ENCODE measurements at regions not wholly inside any gene's neighbourhood (a gene's known extent, or its start where the extent isn't known, plus 50 kb on each side); places are given as distances from the start of the nearest gene placed in this dataset.

DNA sequence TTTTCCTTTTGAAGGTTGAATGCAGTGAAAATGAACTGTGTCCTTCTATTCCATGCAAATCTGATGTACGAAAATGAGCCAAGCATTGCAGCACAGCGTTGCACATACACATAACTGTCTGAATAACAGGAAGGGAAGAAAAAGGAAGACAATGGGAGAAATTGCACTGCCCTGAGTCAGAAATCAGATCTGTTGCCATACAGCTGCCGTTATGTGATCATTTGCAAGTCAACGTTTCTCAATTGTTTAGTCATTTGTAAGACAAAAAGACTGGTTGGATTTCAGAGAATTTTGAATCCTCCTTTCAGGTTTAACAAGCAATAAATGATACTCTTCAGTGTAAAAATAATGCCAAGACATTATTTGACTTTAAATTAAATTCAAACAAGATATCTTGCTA, 284.1 kb downstream of the DSEL start:
- H2BK12ac ChIP-seq (ENCODE audit: low read length in 2 of 2) = no peak overlapping the region
- H3K9ac ChIP-seq (ENCODE audit: low read length) = peak overlapping the region; percentile 69
- no peaks in the 10 kb centered on the region for H3K27me3 ChIP-seq (ENCODE audit: control insufficient read depth in 1 of 2, insufficient read depth in 1 of 2, low read length in 2 of 2)
- no peak overlapping the region for H4K8ac ChIP-seq (ENCODE audit: low read length)
- no peak overlapping the region for H3K23ac ChIP-seq (ENCODE audit: low read length in 2 of 2)
- no peak overlapping the region for H2BK120ac ChIP-seq (ENCODE audit: low read depth, low read length)
- H3K4ac ChIP-seq (ENCODE audit: low read depth in 1 of 2, low read length in 2 of 2) = no peak overlapping the region
- H4K91ac ChIP-seq (ENCODE audit: low read length) = no peak overlapping the region
- no peak overlapping the region for H2BK15ac ChIP-seq (ENCODE audit: low read depth, poor library complexity, severe bottlenecking)
- no peak overlapping the region for H3K14ac ChIP-seq (ENCODE audit: low read length in 2 of 2)
- no peak overlapping the region for H2AFZ ChIP-seq (ENCODE audit: low read depth, low read length)
- 49% methylated on average over 4 of the region's 4 CpGs for WGBS
- H3K4me3 ChIP-seq (ENCODE audit: insufficient read depth in 1 of 2, low read depth in 1 of 2, low read length in 2 of 2) = no peak overlapping the region
- H2BK5ac ChIP-seq (ENCODE audit: low read depth, low read length, poor library complexity, severe bottlenecking) = no peak overlapping the region
- peak; percentile 29 for DNase-seq
- H3K18ac ChIP-seq (ENCODE audit: low read depth in 1 of 2, low read length in 2 of 2) = no peak overlapping the region
- H3K27ac ChIP-seq (ENCODE audit: low read length, poor library complexity, severe bottlenecking) = no peak overlapping the region
- H3K4me1 ChIP-seq (ENCODE audit: control insufficient read depth, insufficient read depth, low read depth, low read length) = no peaks in the 10 kb centered on the region
- peaks cover 15% of the 10 kb centered on the region for H3K9me3 ChIP-seq (ENCODE audit: control insufficient read depth, low read length)
- no peak overlapping the region for H3K4me2 ChIP-seq (ENCODE audit: low read length, poor library complexity, severe bottlenecking)
- no peak overlapping the region for H2AK5ac ChIP-seq (ENCODE audit: low read length, severe bottlenecking)
- H3K36me3 ChIP-seq (ENCODE audit: control insufficient read depth in 1 of 2, insufficient read depth in 2 of 2, low read depth in 1 of 2, low read length in 2 of 2) = no peaks in the 10 kb centered on the region
- no peaks in the 10 kb centered on the region for H3K79me1 ChIP-seq (replicated peaks; ENCODE audit: low read length, poor library complexity, severe bottlenecking)

DNA sequence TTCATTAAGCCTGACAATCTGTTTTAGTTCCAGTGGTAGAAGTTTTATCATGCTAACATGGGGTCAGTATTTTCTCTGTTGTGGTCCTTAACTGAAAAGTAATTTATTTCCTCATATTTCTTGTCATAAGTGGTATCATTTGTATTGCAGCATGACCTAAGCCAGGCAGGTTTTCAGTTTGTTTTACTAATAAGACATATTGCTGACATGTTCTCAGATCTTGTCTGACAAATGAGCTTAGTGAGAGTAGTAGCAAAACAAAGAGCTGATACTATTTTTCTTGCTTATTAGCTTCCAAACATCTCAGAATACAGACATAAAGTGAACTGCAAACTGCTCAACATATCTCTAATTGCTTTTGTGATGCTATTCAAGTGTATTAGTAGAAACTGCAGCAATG, 293.6 kb downstream of the DSEL start:
- H2AK5ac ChIP-seq (ENCODE audit: low read length, severe bottlenecking) = no peak overlapping the region
- no peak overlapping the region for H2BK5ac ChIP-seq (ENCODE audit: low read depth, low read length, poor library complexity, severe bottlenecking)
- no peak overlapping the region for H3K27ac ChIP-seq (ENCODE audit: low read length, poor library complexity, severe bottlenecking)
- no peak overlapping the region for H3K4me2 ChIP-seq (ENCODE audit: low read length, poor library complexity, severe bottlenecking)
- H4K91ac ChIP-seq (ENCODE audit: low read length) = no peak overlapping the region
- no peak overlapping the region for H2AFZ ChIP-seq (ENCODE audit: low read depth, low read length)
- H3K27me3 ChIP-seq (ENCODE audit: control insufficient read depth in 1 of 2, insufficient read depth in 1 of 2, low read length in 2 of 2) = no peaks in the 10 kb centered on the region
- H3K4me3 ChIP-seq (ENCODE audit: insufficient read depth in 1 of 2, low read depth in 1 of 2, low read length in 2 of 2) = no peak overlapping the region
- no peak overlapping the region for H2BK12ac ChIP-seq (ENCODE audit: low read length in 2 of 2)
- no peaks in the 10 kb centered on the region for H3K36me3 ChIP-seq (ENCODE audit: control insufficient read depth in 1 of 2, insufficient read depth in 2 of 2, low read depth in 1 of 2, low read length in 2 of 2)
- H3K23ac ChIP-seq (ENCODE audit: low read length in 2 of 2) = no peak overlapping the region
- no peak overlapping the region for H2BK15ac ChIP-seq (ENCODE audit: low read depth, poor library complexity, severe bottlenecking)
- H3K4ac ChIP-seq (ENCODE audit: low read depth in 1 of 2, low read length in 2 of 2) = no peak overlapping the region
- no peaks in the 10 kb centered on the region for H3K4me1 ChIP-seq (ENCODE audit: control insufficient read depth, insufficient read depth, low read depth, low read length)
- H3K9ac ChIP-seq (ENCODE audit: low read length) = no peak overlapping the region
- H3K79me1 ChIP-seq (replicated peaks; ENCODE audit: low read length, poor library complexity, severe bottlenecking) = no peaks in the 10 kb centered on the region
- H2BK120ac ChIP-seq (ENCODE audit: low read depth, low read length) = no peak overlapping the region
- no peak overlapping the region for H3K18ac ChIP-seq (ENCODE audit: low read depth in 1 of 2, low read length in 2 of 2)
- DNase-seq = peak; percentile 17
- no peaks in the 10 kb centered on the region for H3K9me3 ChIP-seq (ENCODE audit: control insufficient read depth, low read length)
- H3K14ac ChIP-seq (ENCODE audit: low read length in 2 of 2) = no peak overlapping the region
- H4K8ac ChIP-seq (ENCODE audit: low read length) = no peak overlapping the region

DNA sequence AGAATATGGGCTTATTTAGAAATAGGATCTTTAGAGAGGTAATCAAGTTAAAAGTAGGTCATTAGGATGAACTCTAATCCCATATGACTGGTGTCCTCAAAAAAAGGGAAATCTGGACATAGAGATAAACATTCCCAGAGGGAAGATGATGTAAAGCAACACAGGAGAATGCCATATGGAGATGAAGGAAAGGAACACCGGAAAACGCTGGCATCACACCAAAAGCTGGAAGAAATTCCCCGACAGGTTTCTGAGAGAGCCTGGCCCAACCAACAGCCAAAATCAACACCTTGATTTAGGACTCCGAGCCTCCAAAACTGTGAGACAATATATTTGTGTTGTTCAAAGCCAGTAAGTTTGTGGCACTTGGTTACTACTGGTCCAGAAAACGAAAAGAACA, 296.7 kb downstream of the DSEL start:
- no peak overlapping the region for H3K23ac ChIP-seq (ENCODE audit: low read length in 2 of 2)
- no peak overlapping the region for H3K4me3 ChIP-seq (ENCODE audit: insufficient read depth in 1 of 2, low read depth in 1 of 2, low read length in 2 of 2)
- H3K27me3 ChIP-seq (ENCODE audit: control insufficient read depth in 1 of 2, insufficient read depth in 1 of 2, low read length in 2 of 2) = no peaks in the 10 kb centered on the region
- H3K4me1 ChIP-seq (ENCODE audit: control insufficient read depth, insufficient read depth, low read depth, low read length) = no peaks in the 10 kb centered on the region
- no peak overlapping the region for H2BK120ac ChIP-seq (ENCODE audit: low read depth, low read length)
- H2BK15ac ChIP-seq (ENCODE audit: low read depth, poor library complexity, severe bottlenecking) = no peak overlapping the region
- H3K9me3 ChIP-seq (ENCODE audit: control insufficient read depth, low read length) = no peaks in the 10 kb centered on the region
- H2BK12ac ChIP-seq (ENCODE audit: low read length in 2 of 2) = peak overlapping the region in 1 of 2 experiments; percentile 11
- H3K36me3 ChIP-seq (ENCODE audit: control insufficient read depth in 1 of 2, insufficient read depth in 2 of 2, low read depth in 1 of 2, low read length in 2 of 2) = no peaks in the 10 kb centered on the region
- no peak overlapping the region for H2AK5ac ChIP-seq (ENCODE audit: low read length, severe bottlenecking)
- H3K18ac ChIP-seq (ENCODE audit: low read depth in 1 of 2, low read length in 2 of 2) = no peak overlapping the region
- no peak overlapping the region for H3K27ac ChIP-seq (ENCODE audit: low read length, poor library complexity, severe bottlenecking)
- no peak overlapping the region for H3K14ac ChIP-seq (ENCODE audit: low read length in 2 of 2)
- H3K9ac ChIP-seq (ENCODE audit: low read length) = no peak overlapping the region
- H3K4ac ChIP-seq (ENCODE audit: low read depth in 1 of 2, low read length in 2 of 2) = no peak overlapping the region
- no peak for DNase-seq
- no peak overlapping the region for H2AFZ ChIP-seq (ENCODE audit: low read depth, low read length)
- no peak overlapping the region for H2BK5ac ChIP-seq (ENCODE audit: low read depth, low read length, poor library complexity, severe bottlenecking)
- H4K8ac ChIP-seq (ENCODE audit: low read length) = no peak overlapping the region
- 96% methylated on average over 4 of the region's 5 CpGs for WGBS
- H3K79me1 ChIP-seq (replicated peaks; ENCODE audit: low read length, poor library complexity, severe bottlenecking) = no peaks in the 10 kb centered on the region
- no peak overlapping the region for H3K4me2 ChIP-seq (ENCODE audit: low read length, poor library complexity, severe bottlenecking)
- no peak overlapping the region for H4K91ac ChIP-seq (ENCODE audit: low read length)

GRCh38 chr18:67218556-67218955, 298.0 kb downstream of the DSEL start:
- no peak overlapping the region for H3K27ac ChIP-seq (ENCODE audit: low read length, poor library complexity, severe bottlenecking)
- H3K4me1 ChIP-seq (ENCODE audit: control insufficient read depth, insufficient read depth, low read depth, low read length) = no peaks in the 10 kb centered on the region
- no peak overlapping the region for H4K8ac ChIP-seq (ENCODE audit: low read length)
- no peak overlapping the region for H4K91ac ChIP-seq (ENCODE audit: low read length)
- H3K4ac ChIP-seq (ENCODE audit: low read depth in 1 of 2, low read length in 2 of 2) = no peak overlapping the region
- no peaks in the 10 kb centered on the region for H3K27me3 ChIP-seq (ENCODE audit: control insufficient read depth in 1 of 2, insufficient read depth in 1 of 2, low read length in 2 of 2)
- H2BK15ac ChIP-seq (ENCODE audit: low read depth, poor library complexity, severe bottlenecking) = no peak overlapping the region
- no CpG with 5 or more reads among the region's 3 CpGs for WGBS
- H3K4me2 ChIP-seq (ENCODE audit: low read length, poor library complexity, severe bottlenecking) = no peak overlapping the region
- H2AFZ ChIP-seq (ENCODE audit: low read depth, low read length) = no peak overlapping the region
- no peak overlapping the region for H2BK5ac ChIP-seq (ENCODE audit: low read depth, low read length, poor library complexity, severe bottlenecking)
- H2AK5ac ChIP-seq (ENCODE audit: low read length, severe bottlenecking) = no peak overlapping the region
- no peak overlapping the region for H3K4me3 ChIP-seq (ENCODE audit: insufficient read depth in 1 of 2, low read depth in 1 of 2, low read length in 2 of 2)
- no peak overlapping the region for H3K23ac ChIP-seq (ENCODE audit: low read length in 2 of 2)
- H2BK120ac ChIP-seq (ENCODE audit: low read depth, low read length) = no peak overlapping the region
- H3K9ac ChIP-seq (ENCODE audit: low read length) = peak overlapping the region; percentile 40
- no peak overlapping the region for H2BK12ac ChIP-seq (ENCODE audit: low read length in 2 of 2)
- no peaks in the 10 kb centered on the region for H3K9me3 ChIP-seq (ENCODE audit: control insufficient read depth, low read length)
- no peaks in the 10 kb centered on the region for H3K79me1 ChIP-seq (replicated peaks; ENCODE audit: low read length, poor library complexity, severe bottlenecking)
- H3K18ac ChIP-seq (ENCODE audit: low read depth in 1 of 2, low read length in 2 of 2) = no peak overlapping the region
- no peak overlapping the region for H3K14ac ChIP-seq (ENCODE audit: low read length in 2 of 2)
- DNase-seq = no peak
- no peaks in the 10 kb centered on the region for H3K36me3 ChIP-seq (ENCODE audit: control insufficient read depth in 1 of 2, insufficient read depth in 2 of 2, low read depth in 1 of 2, low read length in 2 of 2)

Data from mesenchymal stem cell (in vitro differentiated cells and primary cell).